ENCODE measurements at regions not wholly inside any gene's neighbourhood (a gene's known extent, or its start where the extent isn't known, plus 50 kb on each side); places are given as distances from the start of the nearest gene placed in this dataset.
"Not testable (repeated sequence)": the region's sequence is repeated elsewhere in the genome, so short reads cannot be mapped to it uniquely, and the experiment has no call there.

DNA sequence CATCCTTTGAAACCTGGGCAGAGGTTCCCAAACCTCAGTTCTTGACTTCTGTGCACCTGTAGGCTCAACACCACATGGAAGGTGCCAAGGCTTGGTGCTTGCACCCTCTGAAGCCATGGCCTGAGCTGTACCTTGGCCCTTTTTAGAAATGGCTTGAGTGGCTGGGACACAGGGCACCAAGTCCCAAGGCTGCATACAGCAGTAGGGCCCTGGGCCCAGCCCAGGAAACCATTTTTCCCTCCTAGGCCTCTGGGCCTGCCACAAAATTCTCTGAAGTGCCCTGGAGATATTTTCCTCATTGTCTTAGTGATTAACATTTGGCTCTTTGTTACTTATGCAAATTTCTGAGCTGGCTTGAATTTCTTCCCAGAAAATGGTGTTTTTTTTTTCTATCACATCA is 65.6 kb upstream of the ACTRT2 start:
- DNase-seq = no peak

GRCh38 chr1:2956576-2956975 is 64.7 kb upstream of the ACTRT2 start:
- DNase-seq = no peak

DNA sequence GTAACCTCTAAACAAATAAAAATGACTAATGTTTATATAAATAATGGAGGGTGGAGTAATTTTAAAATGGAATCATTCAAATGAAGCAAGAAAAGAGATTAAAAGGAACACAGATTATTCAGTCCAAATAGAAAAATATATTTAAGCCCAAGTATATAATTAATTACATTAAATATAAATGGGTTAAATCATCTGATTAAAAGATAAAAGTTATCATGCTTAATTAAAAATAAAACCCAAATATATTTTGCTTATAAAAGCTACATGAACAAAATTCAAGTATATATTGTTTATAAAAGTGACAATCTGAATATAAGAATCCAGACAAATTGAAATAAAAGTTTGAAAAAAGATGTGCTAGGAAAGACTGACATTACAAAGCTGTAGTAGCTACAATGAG is 63.9 kb upstream of the ACTRT2 start:
- no peak for DNase-seq

DNA sequence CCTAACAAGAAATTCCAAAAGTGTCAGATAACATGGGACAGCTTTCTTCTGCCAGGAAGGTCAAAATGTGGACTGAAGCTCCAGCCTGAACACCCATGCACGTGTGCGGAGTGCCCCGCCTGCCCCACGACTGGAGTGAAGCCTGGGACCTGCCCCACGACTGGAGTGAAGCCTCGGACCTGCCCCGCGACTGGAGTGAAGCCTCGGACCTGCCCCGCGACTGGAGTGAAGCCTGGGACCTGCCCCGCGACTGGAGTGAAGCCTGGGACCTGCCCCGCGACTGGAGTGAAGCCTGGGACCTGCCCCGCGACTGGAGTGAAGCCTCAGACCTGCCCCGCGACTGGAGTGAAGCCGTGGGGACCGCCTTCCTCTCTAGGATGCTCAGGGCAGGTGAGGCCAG is 61.4 kb upstream of the ACTRT2 start:
- not testable (repeated sequence) for DNase-seq

DNA sequence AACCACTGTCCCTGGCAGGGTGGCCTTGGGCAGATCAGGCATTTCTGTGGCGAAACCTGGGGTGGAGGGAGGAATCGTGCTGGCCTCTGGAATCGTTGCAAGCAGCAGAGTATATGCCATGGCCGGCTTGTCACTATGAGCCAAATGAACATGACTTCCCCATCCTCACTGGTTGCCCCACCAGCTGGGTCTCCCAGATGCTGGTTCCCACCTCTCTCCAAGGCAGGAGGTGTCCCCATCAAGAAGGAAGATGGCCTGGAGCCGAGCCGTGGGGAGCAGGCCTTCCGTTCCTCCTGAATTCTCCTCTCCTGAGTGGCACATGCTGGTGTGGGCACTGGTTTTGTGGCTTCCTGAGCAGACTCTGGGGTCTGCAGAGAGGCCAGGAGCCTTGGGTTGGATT is 60.2 kb upstream of the ACTRT2 start:
- no peak for DNase-seq

DNA sequence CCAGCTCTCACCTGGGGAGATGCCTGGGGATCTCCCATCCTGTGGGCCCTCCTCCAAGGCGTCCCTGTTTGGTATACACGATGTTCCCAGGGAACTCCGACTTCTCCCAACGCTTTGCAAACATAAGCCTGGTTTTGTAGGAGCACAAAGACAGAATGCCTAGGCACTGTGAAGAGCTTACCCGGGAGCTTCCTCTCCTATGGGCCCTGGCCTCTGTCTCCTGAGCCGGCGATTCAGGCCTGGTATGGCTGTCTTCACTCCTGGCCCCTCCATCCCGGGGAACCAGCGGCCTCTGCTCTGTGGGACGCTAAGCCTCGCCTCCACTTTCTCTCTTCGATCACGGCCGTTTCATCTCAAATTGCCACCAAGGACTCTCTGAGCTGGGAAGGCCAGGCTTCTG is 59.6 kb upstream of the ACTRT2 start:
- no peak for DNase-seq

DNA sequence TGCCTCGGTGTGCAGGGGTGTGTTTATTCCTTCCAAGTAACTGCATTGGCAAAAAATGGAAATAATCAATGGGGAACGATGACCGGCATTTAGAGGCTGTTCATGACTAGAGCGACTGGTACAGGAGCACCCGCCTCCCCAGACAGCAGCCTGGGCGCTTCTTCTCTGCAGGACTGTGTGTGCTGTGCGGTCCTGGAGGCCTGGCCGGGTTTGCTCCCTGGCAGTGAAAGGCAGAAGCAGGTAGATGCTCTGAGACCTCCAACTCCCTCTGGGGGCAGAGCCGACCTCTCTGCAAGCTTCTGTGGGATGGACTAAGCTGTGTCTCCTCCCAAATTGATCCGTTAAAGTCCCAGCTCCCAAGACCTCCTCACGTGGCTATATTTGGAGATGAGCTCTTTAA is 59.2 kb upstream of the ACTRT2 start:
- DNase-seq = no peak

DNA sequence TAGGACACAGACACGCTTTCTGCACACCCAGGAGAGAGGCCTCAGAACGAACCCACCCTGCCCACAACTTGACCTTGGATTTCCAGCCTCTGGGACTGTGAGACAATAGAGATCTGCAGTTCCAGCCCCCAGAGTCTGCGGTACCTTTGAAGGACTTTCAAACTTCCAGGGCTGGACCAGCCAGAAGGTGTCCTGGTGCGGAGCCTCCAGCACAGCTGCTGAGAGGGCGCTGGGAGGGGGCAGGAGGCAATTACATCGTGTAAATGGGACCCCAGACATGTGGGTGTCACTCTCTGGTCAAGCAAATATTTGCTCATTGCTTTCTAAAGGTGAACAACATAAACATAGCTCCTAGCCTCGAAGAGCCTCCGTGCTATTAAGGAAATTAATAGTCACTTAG is 58.7 kb upstream of the ACTRT2 start:
- no peak for DNase-seq

GRCh38 chr1:2962946-2963345 is 58.3 kb upstream of the ACTRT2 start:
- no peak for DNase-seq

- no peak for DNase-seq
Observed at GRCh38 chr1:2965676-2966075, 55.6 kb upstream of the ACTRT2 start.

DNA sequence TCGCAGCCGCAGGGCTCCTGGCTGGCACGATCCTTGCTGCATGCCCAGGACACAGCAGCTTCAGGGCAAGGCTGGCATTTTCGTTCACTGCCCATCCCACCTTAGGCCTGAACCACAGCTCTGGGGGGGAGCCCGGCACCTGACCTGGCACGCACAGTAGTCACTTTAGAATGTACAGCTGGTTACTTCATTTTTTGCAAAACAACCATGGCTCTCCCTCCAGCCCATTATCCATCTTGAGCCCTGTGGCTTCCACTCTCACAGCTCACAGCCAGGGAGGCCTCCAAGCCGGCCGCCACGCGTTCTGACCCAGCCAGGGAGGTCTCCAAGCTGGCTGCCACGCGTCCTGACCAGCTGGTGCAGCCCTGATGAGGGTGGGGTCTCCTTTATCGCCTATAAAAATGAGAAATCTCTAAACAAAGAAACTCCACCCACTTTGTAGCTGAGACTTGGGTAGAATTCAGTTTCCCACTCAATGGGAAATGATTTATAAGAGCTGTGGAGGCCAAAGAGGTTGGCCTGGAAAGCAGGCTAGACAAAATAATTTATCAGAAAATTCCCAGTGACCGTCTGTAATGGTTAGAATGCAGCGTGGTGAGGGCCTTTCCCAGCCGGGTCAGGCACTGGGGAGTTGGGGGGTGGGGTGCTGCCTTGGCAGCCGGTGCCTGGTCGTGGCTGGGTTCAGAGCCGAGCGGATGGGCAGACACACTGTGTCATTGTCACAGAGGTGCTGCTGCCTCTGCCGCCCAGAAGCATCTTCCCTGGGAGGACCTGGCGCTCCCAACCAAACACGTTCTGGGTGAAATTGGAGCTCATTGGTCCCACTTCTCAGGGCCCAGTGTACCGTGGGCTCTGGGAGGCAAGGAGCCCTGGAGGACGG is 54.6 kb upstream of the ACTRT2 start:
- DNase-seq = no peak

- no peak for DNase-seq
Observed at GRCh38 chr1:2967329-2967725, 53.9 kb upstream of the ACTRT2 start.

GRCh38 chr1:2967881-2968280 is 53.4 kb upstream of the ACTRT2 start:
- no peak for DNase-seq

- DNase-seq = no peak
Observed at GRCh38 chr1:2968471-2968881, 52.8 kb upstream of the ACTRT2 start.

DNA sequence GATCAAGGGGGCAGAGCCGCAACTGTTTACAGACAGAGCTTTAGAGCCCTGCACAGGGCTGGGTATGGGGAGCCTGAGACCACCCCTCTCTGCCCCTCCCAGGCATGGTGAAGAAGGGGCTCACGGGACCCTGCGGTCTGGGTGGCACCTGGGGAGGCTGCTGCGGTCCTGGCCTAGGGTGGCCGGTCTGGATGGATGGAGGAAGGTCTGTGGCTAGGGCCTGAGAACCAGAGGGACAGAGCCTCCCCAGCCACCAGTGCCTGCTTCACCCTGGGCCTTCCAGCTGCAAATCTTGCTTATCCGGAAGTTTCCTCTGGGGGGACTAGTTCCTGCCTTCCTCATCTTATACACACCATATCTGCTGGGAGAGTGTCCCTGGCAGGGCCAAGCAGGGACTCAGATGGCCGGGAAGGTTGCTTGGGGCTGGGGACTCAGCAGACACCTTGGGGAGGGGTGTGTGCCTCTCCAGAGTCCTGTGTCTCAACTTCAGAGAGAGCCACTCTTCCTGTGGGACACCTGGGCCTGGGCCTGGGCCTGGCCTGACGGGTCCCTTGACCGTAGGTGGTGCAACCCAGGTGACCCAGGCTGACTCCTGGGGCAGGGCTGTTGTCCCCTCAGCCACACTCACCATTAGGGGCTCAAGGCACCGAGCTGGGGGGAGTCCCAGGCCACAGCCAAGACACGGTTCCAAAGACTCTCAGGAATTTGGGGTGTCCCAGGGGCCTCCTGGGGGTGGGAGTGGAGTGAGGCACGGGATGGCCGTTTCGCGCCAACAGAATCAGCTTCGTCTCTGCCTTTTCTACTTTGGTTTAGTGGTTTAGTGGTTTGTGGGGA is 52.0 kb upstream of the ACTRT2 start:
- no peak for DNase-seq

GRCh38 chr1:2969845-2970291 is 51.4 kb upstream of the ACTRT2 start:
- no peak for DNase-seq

DNA sequence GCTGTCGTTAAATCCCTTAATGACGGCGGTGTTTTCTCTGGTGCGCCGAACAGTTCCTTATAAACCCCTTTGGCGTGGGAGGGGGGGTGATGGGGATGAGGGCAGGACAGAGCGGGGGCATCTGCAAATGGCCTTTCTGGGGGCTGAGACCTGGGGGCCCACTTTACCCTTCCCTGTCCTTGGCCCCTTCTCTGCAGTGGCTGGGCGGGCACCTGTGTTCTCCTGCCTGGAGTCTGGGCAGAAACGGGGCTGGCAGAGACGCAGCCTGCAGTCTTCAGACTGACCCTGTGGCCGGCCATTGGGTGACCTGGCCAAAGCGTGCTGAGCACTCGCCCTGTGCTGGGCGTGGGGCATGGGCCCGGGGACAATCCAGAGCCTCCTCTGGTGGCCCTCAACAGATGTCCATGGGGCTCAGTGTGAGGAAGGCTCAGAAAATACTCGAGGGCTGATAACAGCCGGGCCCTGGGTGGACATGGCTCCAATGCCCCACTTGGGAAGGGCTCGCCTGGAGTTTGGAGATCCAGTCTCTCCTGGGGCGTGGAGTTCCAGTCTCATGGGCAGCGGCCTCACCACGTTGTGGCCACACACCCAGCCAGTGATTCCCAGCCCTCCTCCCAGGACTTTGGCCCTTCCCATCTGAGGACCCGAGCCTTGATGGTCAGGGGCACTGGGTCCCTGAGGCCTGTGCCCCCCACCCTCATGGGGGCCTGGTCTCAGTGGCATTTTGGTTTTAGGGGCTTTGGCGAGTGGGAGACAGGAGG is 50.8 kb upstream of the ACTRT2 start:
- DNase-seq = no peak

- DNase-seq = no peak
Observed at GRCh38 chr1:2971101-2971501, 50.2 kb upstream of the ACTRT2 start.
